Keratinocyte (primary cell): ENCODE measurements at regions not wholly inside any gene's neighbourhood (a gene's known extent, or its start where the extent isn't known, plus 50 kb on each side); places are given as distances from the start of the nearest gene placed in this dataset.

ENCODE experiments used
- DNase-seq: peaks from one replicate; pipeline ENCODE4 v3.0.0-alpha.2; 2011; ENCODE audit warnings: low read depth, missing footprints, low spot score
- FAIRE-seq: peaks from 2 replicates; lab custom pipeline; 2011; peaks lifted over from hg19 to GRCh38; lab: Jason Lieb, UNC
- H2AFZ ChIP-seq: 2 replicates; pipeline ENCODE4 v1.6.0; 2012; ENCODE audit warnings: low read length, control low read depth, inconsistent platforms; ENCODE audit not compliant: control insufficient read depth
- H3K27ac ChIP-seq: 2 replicates; pipeline ENCODE4 v1.5.1; 2011; ENCODE audit warnings: low read length; ENCODE audit not compliant: control insufficient read depth, insufficient read depth
- H3K27me3 ChIP-seq: 3 replicates; pipeline ENCODE4 v1.6.0; 2011; ENCODE audit warnings: low read length; ENCODE audit not compliant: control insufficient read depth, insufficient read depth; ENCODE audit errors: extremely low read depth
- H3K36me3 ChIP-seq, 2 experiments: 2 replicates in 1 of 2; 3 replicates in 1 of 2; pipeline ENCODE4 v1.5.1; 2011; ENCODE audit warnings: low read length in 2 of 2, mild to moderate bottlenecking in 1 of 2; ENCODE audit not compliant: control insufficient read depth in 2 of 2, insufficient read depth in 2 of 2; ENCODE audit errors: extremely low read depth in 1 of 2
- H3K4me1 ChIP-seq: 3 replicates; pipeline ENCODE4 v1.5.1; 2011; ENCODE audit warnings: low read length; ENCODE audit not compliant: control insufficient read depth, insufficient read depth; ENCODE audit errors: extremely low read depth
- H3K4me2 ChIP-seq: 3 replicates; pipeline ENCODE4 v1.6.0; 2011; ENCODE audit warnings: low read depth, low read length; ENCODE audit not compliant: control insufficient read depth, insufficient read depth; ENCODE audit errors: extremely low read depth
- H3K4me3 ChIP-seq, 3 experiments: fragments of 200-600 bp in 1 of 3; sonication (generic) in 1 of 3; 2 replicates in 2 of 3; 3 replicates in 1 of 3; pipeline ENCODE4 v1.5.1; 2011 to 2016; ENCODE audit warnings: low read length in 3 of 3, mild to moderate bottlenecking in 3 of 3, control low read depth in 2 of 3, inconsistent platforms in 1 of 3, low read depth in 1 of 3, mixed read lengths in 1 of 3, mixed run types in 1 of 3, moderate library complexity in 1 of 3; ENCODE audit not compliant: control insufficient read depth in 2 of 3, insufficient read depth in 2 of 3; ENCODE audit errors: extremely low read depth in 1 of 3
- H3K79me2 ChIP-seq: 2 replicates; pipeline ENCODE4 v1.6.0; 2012; ENCODE audit warnings: low read length; ENCODE audit not compliant: control insufficient read depth, insufficient read depth
- H3K9ac ChIP-seq: 3 replicates; pipeline ENCODE4 v1.6.0; 2011; ENCODE audit warnings: low read length; ENCODE audit not compliant: control insufficient read depth, insufficient read depth; ENCODE audit errors: extremely low read depth
- H3K9me1 ChIP-seq: 3 replicates; pipeline ENCODE4 v1.6.0; 2011; ENCODE audit warnings: low read length; ENCODE audit not compliant: control insufficient read depth, insufficient read depth; ENCODE audit errors: extremely low read depth
- H3K9me3 ChIP-seq: 2 replicates; pipeline ENCODE4 v1.5.1; 2012; ENCODE audit warnings: low read depth, low read length; ENCODE audit not compliant: control insufficient read depth
- H4K20me1 ChIP-seq: 3 replicates; pipeline ENCODE4 v1.6.0; 2011; ENCODE audit warnings: low read length; ENCODE audit not compliant: control insufficient read depth, insufficient read depth; ENCODE audit errors: extremely low read depth
- EZH2 ChIP-seq: IDR thresholded peaks from one replicate; pipeline ENCODE4 v1.6.1; 2012; ENCODE audit warnings: inconsistent platforms, mild to moderate bottlenecking, low read length, moderate library complexity
- dilution Hi-C: fragments of 300-500 bp; cut with MboI; formaldehyde crosslinking; loops from one replicate; pipeline ENCODE4 v1.7.0; 2020; ENCODE audit warnings: low sequenced_read_pairs; ENCODE audit not compliant: extremely low pct_ligation_motif_present
- TF ChIP-seq, protein P1 (sequence below), 3 experiments: IDR thresholded peaks in 1 of 3; conservative IDR thresholded peaks in 1 of 3; optimal IDR thresholded peaks in 1 of 3; 2 replicates in 2 of 3; 3 replicates in 1 of 3; pipeline versions ENCODE3 to v1.5.1; 2011; ENCODE audit warnings: low read length in 3 of 3, mild to moderate bottlenecking in 3 of 3, moderate library complexity in 2 of 3, control low read depth in 1 of 3, inconsistent platforms in 1 of 3; ENCODE audit not compliant: insufficient read depth in 2 of 3; ENCODE audit errors: extremely low read depth in 1 of 3

DNA sequence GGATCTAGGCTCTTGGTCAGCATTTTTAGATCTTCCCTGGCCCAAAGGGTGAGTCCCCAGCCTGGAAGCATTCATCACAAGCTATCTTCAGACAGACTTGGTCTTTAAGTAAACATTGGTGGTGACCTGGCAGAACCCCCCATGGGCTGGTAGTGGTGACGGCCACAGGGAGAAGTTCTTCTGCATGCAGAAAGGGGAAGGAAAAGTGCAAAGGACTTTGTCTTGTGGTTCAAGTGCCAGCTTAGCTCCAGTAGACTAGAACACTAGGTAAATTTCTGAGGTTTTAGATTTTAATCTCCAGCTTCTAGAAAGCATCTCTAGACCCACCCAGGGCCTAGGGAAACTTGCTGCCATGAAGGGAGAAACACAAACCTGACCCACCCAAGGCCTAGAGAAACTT lies 584.0 kb downstream of the CHSY3 start:
- TF ChIP-seq, protein P1, sequence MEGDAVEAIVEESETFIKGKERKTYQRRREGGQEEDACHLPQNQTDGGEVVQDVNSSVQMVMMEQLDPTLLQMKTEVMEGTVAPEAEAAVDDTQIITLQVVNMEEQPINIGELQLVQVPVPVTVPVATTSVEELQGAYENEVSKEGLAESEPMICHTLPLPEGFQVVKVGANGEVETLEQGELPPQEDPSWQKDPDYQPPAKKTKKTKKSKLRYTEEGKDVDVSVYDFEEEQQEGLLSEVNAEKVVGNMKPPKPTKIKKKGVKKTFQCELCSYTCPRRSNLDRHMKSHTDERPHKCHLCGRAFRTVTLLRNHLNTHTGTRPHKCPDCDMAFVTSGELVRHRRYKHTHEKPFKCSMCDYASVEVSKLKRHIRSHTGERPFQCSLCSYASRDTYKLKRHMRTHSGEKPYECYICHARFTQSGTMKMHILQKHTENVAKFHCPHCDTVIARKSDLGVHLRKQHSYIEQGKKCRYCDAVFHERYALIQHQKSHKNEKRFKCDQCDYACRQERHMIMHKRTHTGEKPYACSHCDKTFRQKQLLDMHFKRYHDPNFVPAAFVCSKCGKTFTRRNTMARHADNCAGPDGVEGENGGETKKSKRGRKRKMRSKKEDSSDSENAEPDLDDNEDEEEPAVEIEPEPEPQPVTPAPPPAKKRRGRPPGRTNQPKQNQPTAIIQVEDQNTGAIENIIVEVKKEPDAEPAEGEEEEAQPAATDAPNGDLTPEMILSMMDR (optimal IDR thresholded peaks at IDR 0.05 in 1 of 3, IDR thresholded peaks at IDR 0.05 in 1 of 3, conservative IDR thresholded peaks at IDR 0.05 in 1 of 3; ENCODE audit: extremely low read depth in 1 of 3, insufficient read depth in 2 of 3, low read length in 3 of 3): no peak
- TF ChIP-seq EZH2: no peak
- no peak overlapping the region for H3K27ac ChIP-seq
- H2AFZ ChIP-seq: no peak overlapping the region
- dilution Hi-C loops: no loop called here
- H4K20me1 ChIP-seq: no peaks in the 10 kb centered on the region
- FAIRE-seq (no peak), DNase-seq (no peak)
- peaks cover under 1% of the 10 kb centered on the region for H3K9me3 ChIP-seq
- H3K79me2 ChIP-seq: no peaks in the 10 kb centered on the region
- H3K4me1 ChIP-seq: no peaks in the 10 kb centered on the region
- H3K4me3 ChIP-seq: no peak overlapping the region
- H3K9me1 ChIP-seq: no peaks in the 10 kb centered on the region
- H3K4me2 ChIP-seq: no peak overlapping the region
- H3K27me3 ChIP-seq: no peaks in the 10 kb centered on the region
- no peak overlapping the region for H3K9ac ChIP-seq
- no peaks in the 10 kb centered on the region for H3K36me3 ChIP-seq

DNA sequence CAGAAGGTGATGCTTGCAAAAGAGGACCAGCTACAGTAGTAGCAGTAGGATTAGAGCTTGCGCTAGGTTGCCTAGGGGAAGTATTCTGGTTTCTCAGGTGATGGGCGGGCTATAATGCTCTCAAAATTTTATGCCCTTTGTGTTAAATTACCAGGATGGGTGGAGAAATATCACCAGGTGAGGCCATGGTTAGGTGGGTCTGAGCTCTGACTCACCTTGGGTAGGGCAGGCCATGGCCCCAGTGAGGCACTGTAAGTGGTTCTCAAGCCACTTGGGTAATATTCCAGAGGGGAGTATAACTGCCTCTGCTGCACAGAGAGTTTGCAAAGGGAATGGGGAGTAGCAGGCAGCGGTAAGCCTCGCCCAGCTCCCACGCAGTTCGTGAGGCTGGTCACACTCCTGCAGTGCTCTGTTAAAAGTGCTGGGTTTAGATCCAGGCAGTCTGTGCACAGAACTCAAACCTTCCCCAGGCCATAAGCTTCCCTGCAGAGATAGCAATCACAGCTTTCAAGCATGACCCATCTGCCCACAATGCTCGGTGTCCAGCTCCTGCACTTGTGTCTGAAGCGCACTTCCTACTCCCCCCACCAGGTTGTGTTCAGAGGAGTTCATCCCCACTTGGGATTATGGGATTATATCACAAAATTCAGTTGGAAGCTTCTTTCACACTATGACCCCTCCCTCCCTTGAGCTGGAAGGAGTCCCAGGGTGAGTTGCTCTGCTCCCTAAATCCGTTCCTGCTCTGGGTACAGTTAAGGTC lies 575.0 kb downstream of the CHSY3 start:
- Histone ChIP-seq H3K9ac (no peak overlapping the region), H2AFZ (no peak overlapping the region), H3K27me3 (no peaks in the 10 kb centered on the region), H3K9me1 (no peaks in the 10 kb centered on the region), H3K4me1 (no peaks in the 10 kb centered on the region), H3K9me3 (no peaks in the 10 kb centered on the region), H3K36me3 (no peaks in the 10 kb centered on the region), H4K20me1 (no peaks in the 10 kb centered on the region), H3K27ac (no peak overlapping the region), H3K79me2 (no peaks in the 10 kb centered on the region), H3K4me2 (no peak overlapping the region), H3K4me3 (no peak overlapping the region)
- dilution Hi-C loops: no loop called here
- FAIRE-seq: no peak
- TF ChIP-seq, protein P1 (optimal IDR thresholded peaks at IDR 0.05 in 1 of 3, IDR thresholded peaks at IDR 0.05 in 1 of 3, conservative IDR thresholded peaks at IDR 0.05 in 1 of 3; ENCODE audit: extremely low read depth in 1 of 3, insufficient read depth in 2 of 3, low read length in 3 of 3): no peak
- no peak for TF ChIP-seq EZH2
- no peak for DNase-seq
